ENCODE measurements at regions not wholly inside any gene's neighbourhood (a gene's known extent, or its start where the extent isn't known, plus 50 kb on each side); places are given as distances from the start of the nearest gene placed in this dataset.

- WGBS (ENCODE audit: insufficient coverage, low coverage, missing lambda C conversion rate) = 11% methylated on average over 1 of the region's 1 CpG
- no peak for TF ChIP-seq RREB1 (CRISPR knock-in tag; IDR thresholded peaks at IDR 0.05)
- TF ChIP-seq ARID4B (CRISPR knock-in tag; IDR thresholded peaks at IDR 0.05) = no peak
- TF ChIP-seq ZNF408 (CRISPR knock-in tag; IDR thresholded peaks at IDR 0.05; ENCODE audit: low read depth) = no peak
- TF ChIP-seq RAD21 (CRISPR knock-in tag; conservative IDR thresholded peaks at IDR 0.05 in 1 of 2, IDR thresholded peaks at IDR 0.05 in 1 of 2) = no peak
- TF ChIP-seq MTF1 (CRISPR knock-in tag; IDR thresholded peaks at IDR 0.05; ENCODE audit: borderline replicate concordance) = no peak
- TF ChIP-seq ZNF3 (CRISPR knock-in tag; IDR thresholded peaks at IDR 0.05) = no peak
- no peak for TF ChIP-seq HEY1 (CRISPR knock-in tag; IDR thresholded peaks at IDR 0.05; ENCODE audit: borderline replicate concordance)
- TF ChIP-seq ZNF280B (CRISPR knock-in tag; IDR thresholded peaks at IDR 0.05) = no peak
- no peak for TF ChIP-seq NCOA1 (IDR thresholded peaks at IDR 0.05; ENCODE audit: low read depth)
- TF ChIP-seq ZNF174 (CRISPR knock-in tag; IDR thresholded peaks at IDR 0.05) = no peak
- no peak for TF ChIP-seq JUN (IDR thresholded peaks at IDR 0.05; ENCODE audit: borderline replicate concordance, low read depth, low read length)
- TF ChIP-seq JUN (CRISPR knock-in tag; IDR thresholded peaks at IDR 0.05; ENCODE audit: borderline replicate concordance) = no peak
These were observed 152.5 kb upstream of the NPHP3 start for GRCh38 chr3:132874701-132875100.

More at GRCh38 chr3:132874701-132875100, 152.5 kb upstream of the NPHP3 start:
- Histone ChIP-seq H3K9me3 (replicated peaks; ENCODE audit: control insufficient read depth, insufficient read depth, low read depth, low read length) (no peaks in the 10 kb centered on the region), H3K79me2 (ENCODE audit: control insufficient read depth, insufficient read depth, low read length) (no peaks in the 10 kb centered on the region), H3K36me3 (ENCODE audit: control insufficient read depth, insufficient read depth, low read length) (no peaks in the 10 kb centered on the region), H3K27me3 (ENCODE audit: control insufficient read depth in 2 of 2, insufficient read depth in 2 of 2, low read length in 2 of 2) (no peaks in the 10 kb centered on the region), H3K9ac (ENCODE audit: insufficient read depth in 1 of 2, low read depth in 2 of 2, low read length in 2 of 2) (no peak overlapping the region), H4K20me1 (replicated peaks; ENCODE audit: control insufficient read depth, insufficient read depth, low read length) (no peaks in the 10 kb centered on the region), H3K4me1 (replicated peaks in 1 of 2; ENCODE audit: control insufficient read depth in 2 of 2, insufficient read depth in 2 of 2, low read length in 2 of 2) (no peaks in the 10 kb centered on the region), H3K27ac (ENCODE audit: extremely low read depth, low read depth, low read length) (no peak overlapping the region), H3K9me1 (ENCODE audit: control insufficient read depth, insufficient read depth, low read length) (no peaks in the 10 kb centered on the region), H3K4me2 (ENCODE audit: insufficient read depth, low read length) (no peak overlapping the region), H2AFZ (ENCODE audit: low read depth, low read length) (no peak overlapping the region), H3K4me3 (no peak overlapping the region)
- ChIA-PET POLR2A (no interaction called here), CTCF (ENCODE audit: low intra/inter-chr PET ratio) (no interaction called here)
- FAIRE-seq (no peak), DNase-seq (ENCODE audit: extremely low read depth in 1 of 4, low spot score in 3 of 4) (no peak), ATAC-seq (no peak)
- in situ Hi-C loops (cut with MboI) (no loop called here), intact Hi-C loops (cut with micrococcal nuclease) (no loop called here)
- no TSS peak for BruUV-seq (replicated peaks)
